NCI-H510A treated with DMSO at 0.1 percent for 48 hours (cell line): ENCODE measurements at regions not wholly inside any gene's neighbourhood (a gene's known extent, or its start where the extent isn't known, plus 50 kb on each side); places are given as distances from the start of the nearest gene placed in this dataset.

ENCODE experiments used
- DNase-seq: peaks from one replicate; lab custom pipeline; 2025; lab: John Stamatoyannopoulos, UW

- DNase-seq: no peak
Measured at GRCh38 chr18:24786027-24786426, 325.6 kb downstream of the HRH4 start.

GRCh38 chr18:24790347-24790746 lies 329.9 kb downstream of the HRH4 start:
- no peak for DNase-seq

- DNase-seq: no peak
Measured at GRCh38 chr18:24791751-24792545, 331.5 kb downstream of the HRH4 start.

GRCh38 chr18:24793742-24794141 lies 333.3 kb downstream of the HRH4 start:
- no peak for DNase-seq

- DNase-seq: no peak
Measured at GRCh38 chr18:24795129-24795528, 334.7 kb downstream of the HRH4 start.

- DNase-seq: no peak
Measured at GRCh38 chr18:24797981-24798380, 337.5 kb downstream of the HRH4 start.

- DNase-seq: no peak
Measured at GRCh38 chr18:24799176-24799575, 338.7 kb downstream of the HRH4 start.

GRCh38 chr18:24799720-24800119 lies 339.3 kb downstream of the HRH4 start:
- peak; percentile 12 for DNase-seq

- DNase-seq: no peak
Measured at GRCh38 chr18:24801001-24801400, 340.6 kb downstream of the HRH4 start.

GRCh38 chr18:24802456-24802855 lies 342.0 kb downstream of the HRH4 start:
- no peak for DNase-seq

GRCh38 chr18:24805156-24805555 lies 344.7 kb downstream of the HRH4 start:
- no peak for DNase-seq

- no peak for DNase-seq
Measured at GRCh38 chr18:24809173-24809950, 348.9 kb downstream of the HRH4 start.

GRCh38 chr18:24810561-24811305 lies 350.3 kb downstream of the HRH4 start:
- DNase-seq: no peak

GRCh38 chr18:24811950-24812681 lies 351.7 kb downstream of the HRH4 start:
- no peak for DNase-seq

- no peak for DNase-seq
Measured at GRCh38 chr18:24814521-24814920, 354.1 kb downstream of the HRH4 start.

GRCh38 chr18:24817150-24817549 lies 356.7 kb downstream of the HRH4 start:
- no peak for DNase-seq

- no peak for DNase-seq
Measured at GRCh38 chr18:24817587-24818371, 357.3 kb downstream of the HRH4 start.

- no peak for DNase-seq
Measured at GRCh38 chr18:24818441-24818840, 358.0 kb downstream of the HRH4 start.

- DNase-seq: no peak
Measured at GRCh38 chr18:24819141-24819890, 358.9 kb downstream of the HRH4 start.

GRCh38 chr18:24825397-24825796 lies 365.0 kb downstream of the HRH4 start:
- DNase-seq: no peak
